ENCODE measurements at regions not wholly inside any gene's neighbourhood (a gene's known extent, or its start where the extent isn't known, plus 50 kb on each side); places are given as distances from the start of the nearest gene placed in this dataset.

GRCh38 chr11:134939905-134940304 lies 527.9 kb upstream of the B3GAT1 start:
- TF ChIP-seq, protein P1, sequence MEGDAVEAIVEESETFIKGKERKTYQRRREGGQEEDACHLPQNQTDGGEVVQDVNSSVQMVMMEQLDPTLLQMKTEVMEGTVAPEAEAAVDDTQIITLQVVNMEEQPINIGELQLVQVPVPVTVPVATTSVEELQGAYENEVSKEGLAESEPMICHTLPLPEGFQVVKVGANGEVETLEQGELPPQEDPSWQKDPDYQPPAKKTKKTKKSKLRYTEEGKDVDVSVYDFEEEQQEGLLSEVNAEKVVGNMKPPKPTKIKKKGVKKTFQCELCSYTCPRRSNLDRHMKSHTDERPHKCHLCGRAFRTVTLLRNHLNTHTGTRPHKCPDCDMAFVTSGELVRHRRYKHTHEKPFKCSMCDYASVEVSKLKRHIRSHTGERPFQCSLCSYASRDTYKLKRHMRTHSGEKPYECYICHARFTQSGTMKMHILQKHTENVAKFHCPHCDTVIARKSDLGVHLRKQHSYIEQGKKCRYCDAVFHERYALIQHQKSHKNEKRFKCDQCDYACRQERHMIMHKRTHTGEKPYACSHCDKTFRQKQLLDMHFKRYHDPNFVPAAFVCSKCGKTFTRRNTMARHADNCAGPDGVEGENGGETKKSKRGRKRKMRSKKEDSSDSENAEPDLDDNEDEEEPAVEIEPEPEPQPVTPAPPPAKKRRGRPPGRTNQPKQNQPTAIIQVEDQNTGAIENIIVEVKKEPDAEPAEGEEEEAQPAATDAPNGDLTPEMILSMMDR (IDR thresholded peaks at IDR 0.05 in 2 of 3, conservative IDR thresholded peaks at IDR 0.05 in 1 of 3; ENCODE audit: borderline replicate concordance in 1 of 3, insufficient read depth in 1 of 3, low read depth in 2 of 3, low read length in 2 of 3) = peak; percentile 35 to 38 (median 37); a peak in 4 of 6 replicates
- TF ChIP-seq YY1 (IDR thresholded peaks at IDR 0.05; ENCODE audit: extremely low read depth, insufficient replicate concordance, low read depth, low read length) (no peak), EGR1 (IDR thresholded peaks at IDR 0.05; ENCODE audit: low read depth) (no peak)

Measured in HCT116 (cell line).